Neural progenitor cell (in vitro differentiated cells): ENCODE measurements at regions not wholly inside any gene's neighbourhood (a gene's known extent, or its start where the extent isn't known, plus 50 kb on each side); places are given as distances from the start of the nearest gene placed in this dataset.

Source experiments
- DNase-seq: peaks from one replicate; pipeline ENCODE4 v3.0.0-alpha.2; 2016; ENCODE audit warnings: low spot score
- H2AFZ ChIP-seq: fragments of 200-600 bp; sonication (generic); replicated peaks from 2 replicates; pipeline ENCODE4 v1.6.1; 2016; ENCODE audit warnings: antibody characterized with exemption
- H3F3A ChIP-seq: fragments of 200-600 bp; sonication (generic); 2 replicates; pipeline ENCODE4 v1.6.1; 2016; ENCODE audit warnings: antibody characterized with exemption, low read depth
- H3K27ac ChIP-seq: fragments of 200-600 bp; sonication (generic); 2 replicates; pipeline ENCODE4 v1.5.1; 2016; ENCODE audit warnings: mild to moderate bottlenecking
- H3K27me3 ChIP-seq: fragments of 200-600 bp; sonication (generic); 2 replicates; pipeline ENCODE4 v1.6.1; 2016; ENCODE audit warnings: mild to moderate bottlenecking, moderate library complexity
- H3K36me3 ChIP-seq: fragments of 200-600 bp; sonication (generic); 2 replicates; pipeline ENCODE4 v1.5.1; 2016
- H3K4me1 ChIP-seq: fragments of 200-600 bp; sonication (generic); 2 replicates; pipeline ENCODE4 v1.6.1; 2016; ENCODE audit warnings: mixed run types
- H3K4me2 ChIP-seq: fragments of 200-600 bp; sonication (generic); 2 replicates; pipeline ENCODE4 v1.6.1; 2016
- H3K4me3 ChIP-seq: fragments of 200-600 bp; sonication (generic); 2 replicates; pipeline ENCODE4 v1.5.1; 2016
- H3K79me2 ChIP-seq: fragments of 200-600 bp; sonication (generic); 2 replicates; pipeline ENCODE4 v1.6.1; 2016; ENCODE audit warnings: low read depth
- H3K9ac ChIP-seq: fragments of 200-600 bp; sonication (generic); 2 replicates; pipeline ENCODE4 v1.6.1; 2016
- H3K9me3 ChIP-seq: fragments of 200-600 bp; sonication (generic); 2 replicates; pipeline ENCODE4 v1.5.1; 2016; ENCODE audit warnings: low read depth
- H4K20me1 ChIP-seq: fragments of 200-600 bp; sonication (generic); 2 replicates; pipeline ENCODE4 v1.6.1; 2016; ENCODE audit warnings: low read depth
- H3K27ac Mint-ChIP-seq: 3 replicates; pipeline ENCODE4 v1.8.0; 2021; ENCODE audit warnings: mixed read lengths
- H3K27me3 Mint-ChIP-seq: 2 replicates; pipeline ENCODE4 v1.8.0; 2022; ENCODE audit warnings: low read depth, mild to moderate bottlenecking, inconsistent platforms, moderate library complexity, mixed read lengths; ENCODE audit not compliant: insufficient read depth
- H3K36me3 Mint-ChIP-seq: 3 replicates; pipeline ENCODE4 v1.8.0; 2021; ENCODE audit warnings: mixed read lengths
- H3K4me1 Mint-ChIP-seq: 3 replicates; pipeline ENCODE4 v1.8.0; 2021; ENCODE audit warnings: mixed read lengths
- H3K4me3 Mint-ChIP-seq: 3 replicates; pipeline ENCODE4 v1.8.0; 2021; ENCODE audit warnings: mild to moderate bottlenecking, moderate library complexity, mixed read lengths
- H3K9me3 Mint-ChIP-seq: 3 replicates; pipeline ENCODE4 v1.8.0; 2020; ENCODE audit warnings: mixed read lengths
- CTCF ChIP-seq: fragments of 200-600 bp; sonication (generic); IDR thresholded peaks from 2 replicates; pipeline ENCODE4 v1.5.1; 2017; ENCODE audit warnings: antibody characterized with exemption, mild to moderate bottlenecking
- EZH2 ChIP-seq: fragments of 200-600 bp; sonication (generic); IDR thresholded peaks from 2 replicates; pipeline ENCODE4 v1.6.1; 2017; ENCODE audit warnings: antibody characterized with exemption, mild to moderate bottlenecking, moderate library complexity
- EZH2phosphoT487 ChIP-seq: fragments of 200-600 bp; sonication (generic); IDR thresholded peaks from 2 replicates; pipeline ENCODE4 v1.6.1; 2017; ENCODE audit warnings: antibody characterized with exemption

GRCh38 chr4:67236788-67237187 is 308.5 kb downstream of the CENPC start:
- Histone ChIP-seq H2AFZ (peak overlapping the region; percentile 17), H4K20me1 (no peaks in the 10 kb centered on the region), H3K4me3 (no peak overlapping the region), H3K9me3 (no peaks in the 10 kb centered on the region), H3K79me2 (no peaks in the 10 kb centered on the region), H3K9ac (no peak overlapping the region), H3K4me2 (no peak overlapping the region), H3K27ac (no peak overlapping the region), H3K36me3 (no peaks in the 10 kb centered on the region), H3F3A (no peaks in the 10 kb centered on the region), H3K4me1 (no peaks in the 10 kb centered on the region), H3K27me3 (no peaks in the 10 kb centered on the region)
- Mint-ChIP-seq H3K4me3 (no peak overlapping the region), H3K27ac (no peak overlapping the region), H3K36me3 (no peaks in the 10 kb centered on the region), H3K27me3 (no peaks in the 10 kb centered on the region), H3K4me1 (no peaks in the 10 kb centered on the region), H3K9me3 (no peaks in the 10 kb centered on the region)
- TF ChIP-seq EZH2phosphoT487: no peak
- TF ChIP-seq CTCF: no peak
- TF ChIP-seq EZH2: no peak
- DNase-seq: no peak

GRCh38 chr4:67236318-67236717 is 309.0 kb downstream of the CENPC start:
- Mint-ChIP-seq H3K9me3 (no peaks in the 10 kb centered on the region), H3K4me1 (no peaks in the 10 kb centered on the region), H3K27ac (no peak overlapping the region), H3K36me3 (no peaks in the 10 kb centered on the region), H3K27me3 (no peaks in the 10 kb centered on the region), H3K4me3 (no peak overlapping the region)
- no peak for TF ChIP-seq EZH2
- no peak for TF ChIP-seq CTCF
- no peak for TF ChIP-seq EZH2phosphoT487
- H3K9ac ChIP-seq: no peak overlapping the region
- no peaks in the 10 kb centered on the region for H3K4me1 ChIP-seq
- no peaks in the 10 kb centered on the region for H3K36me3 ChIP-seq
- no peaks in the 10 kb centered on the region for H3K79me2 ChIP-seq
- no peak for DNase-seq
- no peak overlapping the region for H3K4me3 ChIP-seq
- H4K20me1 ChIP-seq: no peaks in the 10 kb centered on the region
- H3K27me3 ChIP-seq: no peaks in the 10 kb centered on the region
- no peaks in the 10 kb centered on the region for H3F3A ChIP-seq
- no peak overlapping the region for H3K27ac ChIP-seq
- H3K9me3 ChIP-seq: no peaks in the 10 kb centered on the region
- no peak overlapping the region for H3K4me2 ChIP-seq
- H2AFZ ChIP-seq: no peak overlapping the region

GRCh38 chr4:67234296-67234695 is 311.0 kb downstream of the CENPC start:
- no peak overlapping the region for H3K4me2 ChIP-seq
- no peak overlapping the region for H3K4me3 Mint-ChIP-seq
- no peaks in the 10 kb centered on the region for H3K4me1 Mint-ChIP-seq
- H3K9me3 ChIP-seq: no peaks in the 10 kb centered on the region
- H3K36me3 ChIP-seq: no peaks in the 10 kb centered on the region
- H4K20me1 ChIP-seq: no peaks in the 10 kb centered on the region
- TF ChIP-seq CTCF (no peak), EZH2phosphoT487 (no peak), EZH2 (no peak)
- H3K27me3 Mint-ChIP-seq: no peaks in the 10 kb centered on the region
- no peaks in the 10 kb centered on the region for H3F3A ChIP-seq
- H3K79me2 ChIP-seq: no peaks in the 10 kb centered on the region
- H3K27ac ChIP-seq: no peak overlapping the region
- H2AFZ ChIP-seq: peak overlapping the region; percentile 9
- H3K9ac ChIP-seq: no peak overlapping the region
- no peaks in the 10 kb centered on the region for H3K4me1 ChIP-seq
- peak; percentile 3 for DNase-seq
- no peak overlapping the region for H3K27ac Mint-ChIP-seq
- H3K36me3 Mint-ChIP-seq: no peaks in the 10 kb centered on the region
- H3K4me3 ChIP-seq: no peak overlapping the region
- H3K9me3 Mint-ChIP-seq: no peaks in the 10 kb centered on the region
- H3K27me3 ChIP-seq: no peaks in the 10 kb centered on the region

GRCh38 chr4:67229148-67229547 is 316.2 kb downstream of the CENPC start:
- no peaks in the 10 kb centered on the region for H3F3A ChIP-seq
- H3K9ac ChIP-seq: no peak overlapping the region
- H3K79me2 ChIP-seq: no peaks in the 10 kb centered on the region
- no peaks in the 10 kb centered on the region for H4K20me1 ChIP-seq
- H3K36me3 Mint-ChIP-seq: no peaks in the 10 kb centered on the region
- no peaks in the 10 kb centered on the region for H3K27me3 ChIP-seq
- H3K4me1 Mint-ChIP-seq: no peaks in the 10 kb centered on the region
- no peak overlapping the region for H3K27ac ChIP-seq
- no peaks in the 10 kb centered on the region for H3K27me3 Mint-ChIP-seq
- no peaks in the 10 kb centered on the region for H3K4me1 ChIP-seq
- TF ChIP-seq CTCF (no peak), EZH2 (no peak), EZH2phosphoT487 (no peak)
- H3K36me3 ChIP-seq: no peaks in the 10 kb centered on the region
- H3K4me2 ChIP-seq: no peak overlapping the region
- H3K4me3 Mint-ChIP-seq: no peak overlapping the region
- H2AFZ ChIP-seq: no peak overlapping the region
- no peak for DNase-seq
- no peak overlapping the region for H3K27ac Mint-ChIP-seq
- H3K4me3 ChIP-seq: no peak overlapping the region
- H3K9me3 ChIP-seq: no peaks in the 10 kb centered on the region
- H3K9me3 Mint-ChIP-seq: no peaks in the 10 kb centered on the region
